ENCODE measurements at regions not wholly inside any gene's neighbourhood (a gene's known extent, or its start where the extent isn't known, plus 50 kb on each side); places are given as distances from the start of the nearest gene placed in this dataset.

DNA sequence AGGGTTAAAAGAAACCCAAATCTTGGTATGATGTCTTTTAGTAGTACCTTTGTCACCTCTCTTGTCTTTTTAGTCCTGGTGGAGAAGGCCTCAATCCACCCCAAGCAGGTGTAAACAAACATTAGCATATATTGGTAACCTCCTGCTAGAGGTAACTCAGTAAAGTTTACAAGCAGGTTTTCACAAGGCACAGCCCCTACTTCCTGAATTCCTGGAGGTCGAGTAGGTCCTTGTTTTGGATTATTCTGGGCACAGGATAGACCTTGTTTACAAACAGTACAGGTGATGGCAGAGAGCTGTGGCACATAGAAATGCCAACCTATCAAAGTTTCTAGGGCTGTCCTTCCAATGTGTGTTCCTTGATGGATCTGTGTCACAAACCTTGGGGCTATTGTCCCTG, 99.1 kb downstream of the ALG10 start:
- TF ChIP-seq EZH2 (IDR thresholded peaks at IDR 0.05; ENCODE audit: low read depth), result no peak
- TF ChIP-seq, protein P1, sequence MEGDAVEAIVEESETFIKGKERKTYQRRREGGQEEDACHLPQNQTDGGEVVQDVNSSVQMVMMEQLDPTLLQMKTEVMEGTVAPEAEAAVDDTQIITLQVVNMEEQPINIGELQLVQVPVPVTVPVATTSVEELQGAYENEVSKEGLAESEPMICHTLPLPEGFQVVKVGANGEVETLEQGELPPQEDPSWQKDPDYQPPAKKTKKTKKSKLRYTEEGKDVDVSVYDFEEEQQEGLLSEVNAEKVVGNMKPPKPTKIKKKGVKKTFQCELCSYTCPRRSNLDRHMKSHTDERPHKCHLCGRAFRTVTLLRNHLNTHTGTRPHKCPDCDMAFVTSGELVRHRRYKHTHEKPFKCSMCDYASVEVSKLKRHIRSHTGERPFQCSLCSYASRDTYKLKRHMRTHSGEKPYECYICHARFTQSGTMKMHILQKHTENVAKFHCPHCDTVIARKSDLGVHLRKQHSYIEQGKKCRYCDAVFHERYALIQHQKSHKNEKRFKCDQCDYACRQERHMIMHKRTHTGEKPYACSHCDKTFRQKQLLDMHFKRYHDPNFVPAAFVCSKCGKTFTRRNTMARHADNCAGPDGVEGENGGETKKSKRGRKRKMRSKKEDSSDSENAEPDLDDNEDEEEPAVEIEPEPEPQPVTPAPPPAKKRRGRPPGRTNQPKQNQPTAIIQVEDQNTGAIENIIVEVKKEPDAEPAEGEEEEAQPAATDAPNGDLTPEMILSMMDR (conservative IDR thresholded peaks at IDR 0.05), result no peak
